Right lobe of liver (tissue), 4 donors: ENCODE measurements at regions not wholly inside any gene's neighbourhood (a gene's known extent, or its start where the extent isn't known, plus 50 kb on each side); places are given as distances from the start of the nearest gene placed in this dataset.

Source experiments
- POLR2A ChIP-seq: fragments of 450-650 bp; IDR thresholded peaks from one replicate; pipeline ENCODE4 v1.6.1; 2017; ENCODE audit warnings: antibody characterized with exemption, mild to moderate bottlenecking
- TF ChIP-seq, protein P1 (sequence below), 4 donors: fragments of 200-600 bp in 3 of 4; fragments of 450-650 bp in 1 of 4; IDR thresholded peaks; one replicate each; pipeline versions ENCODE4 v1.5.1 to v1.8.0; 2016 to 2022; ENCODE audit warnings: antibody characterized with exemption in 4 of 4, mild to moderate bottlenecking in 2 of 4
- donor health status: DM: no; HTN: no; CAD: no.
- donor health status: DM: no; HTN: no; CAD: no.
- donor health status: DM: no; HTN: yes; CAD: no.

DNA sequence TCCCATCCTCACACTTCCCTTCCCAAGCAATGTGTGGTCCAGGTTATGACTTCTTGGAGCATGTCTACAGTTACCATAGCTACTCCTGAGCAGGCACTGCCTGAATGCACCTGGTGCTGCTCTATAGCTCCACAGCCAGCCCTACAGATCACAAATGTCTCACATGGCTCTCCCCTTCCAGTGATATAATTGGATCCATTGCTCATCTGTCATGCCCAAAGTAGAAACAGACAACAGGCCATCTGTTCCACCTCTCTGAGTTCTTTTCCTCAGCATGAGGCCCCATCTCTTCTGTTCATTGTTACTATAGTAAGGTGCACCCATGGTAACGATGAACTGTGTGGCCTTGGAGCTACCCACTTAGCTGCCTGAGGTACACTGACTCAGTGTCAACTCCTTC is 320.3 kb upstream of the ZC3H12C start:
- TF ChIP-seq, protein P1, sequence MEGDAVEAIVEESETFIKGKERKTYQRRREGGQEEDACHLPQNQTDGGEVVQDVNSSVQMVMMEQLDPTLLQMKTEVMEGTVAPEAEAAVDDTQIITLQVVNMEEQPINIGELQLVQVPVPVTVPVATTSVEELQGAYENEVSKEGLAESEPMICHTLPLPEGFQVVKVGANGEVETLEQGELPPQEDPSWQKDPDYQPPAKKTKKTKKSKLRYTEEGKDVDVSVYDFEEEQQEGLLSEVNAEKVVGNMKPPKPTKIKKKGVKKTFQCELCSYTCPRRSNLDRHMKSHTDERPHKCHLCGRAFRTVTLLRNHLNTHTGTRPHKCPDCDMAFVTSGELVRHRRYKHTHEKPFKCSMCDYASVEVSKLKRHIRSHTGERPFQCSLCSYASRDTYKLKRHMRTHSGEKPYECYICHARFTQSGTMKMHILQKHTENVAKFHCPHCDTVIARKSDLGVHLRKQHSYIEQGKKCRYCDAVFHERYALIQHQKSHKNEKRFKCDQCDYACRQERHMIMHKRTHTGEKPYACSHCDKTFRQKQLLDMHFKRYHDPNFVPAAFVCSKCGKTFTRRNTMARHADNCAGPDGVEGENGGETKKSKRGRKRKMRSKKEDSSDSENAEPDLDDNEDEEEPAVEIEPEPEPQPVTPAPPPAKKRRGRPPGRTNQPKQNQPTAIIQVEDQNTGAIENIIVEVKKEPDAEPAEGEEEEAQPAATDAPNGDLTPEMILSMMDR (IDR thresholded peaks at IDR 0.05), result no peak
- TF ChIP-seq POLR2A, result no peak
